Endothelial cell of umbilical vein (primary cell): ENCODE measurements at regions not wholly inside any gene's neighbourhood (a gene's known extent, or its start where the extent isn't known, plus 50 kb on each side); places are given as distances from the start of the nearest gene placed in this dataset.

Source experiments
- BruUV-seq: library from RNA; stranded (reverse); fragments of 400-500 nt; replicated peaks from 2 replicates; lab custom pipeline; 2021; lab: Mats Ljungman, UMichigan
- CTCF ChIA-PET: fragments of 300-600, 350-600 bp; sonication (Branson Sonifier 250); formaldehyde crosslinking; loops from one replicate; lab custom pipeline; 2021; ENCODE audit warnings: antibody characterized with exemption, inconsistent platforms; lab: Charles Lee
- POLR2A ChIA-PET: fragments of 300-600, 350-600 bp; sonication (Branson Sonifier 250); formaldehyde crosslinking; loops from one replicate; lab custom pipeline; 2021; ENCODE audit warnings: antibody characterized with exemption, inconsistent platforms; lab: Charles Lee
- DNase-seq: peaks from one replicate; pipeline ENCODE4 v3.0.0-alpha.2; 2011; ENCODE audit warnings: low read depth, low spot score
- FAIRE-seq: peaks from 2 replicates; lab custom pipeline; 2011; peaks lifted over from hg19 to GRCh38; lab: Jason Lieb, UNC
- H2AFZ ChIP-seq: 2 replicates; pipeline ENCODE4 v1.6.0; 2012; ENCODE audit warnings: low read depth, low read length, control low read depth, inconsistent platforms
- H3K27ac ChIP-seq: 2 replicates; pipeline ENCODE4 v1.5.1; 2011; ENCODE audit warnings: low read depth, mild to moderate bottlenecking, control low read depth, low read length, moderate library complexity; ENCODE audit not compliant: insufficient read depth
- H3K27me3 ChIP-seq, 2 experiments: 2 replicates each; pipeline versions ENCODE4 v1.6.0 to v1.6.1; 2011; ENCODE audit warnings: low read length in 2 of 2, mixed read lengths in 1 of 2; ENCODE audit not compliant: control insufficient read depth in 2 of 2, insufficient read depth in 2 of 2
- H3K36me3 ChIP-seq, 2 experiments: 2 replicates in 1 of 2; 3 replicates in 1 of 2; pipeline ENCODE4 v1.5.1; 2011; ENCODE audit warnings: low read length in 2 of 2, mild to moderate bottlenecking in 1 of 2, moderate library complexity in 1 of 2; ENCODE audit not compliant: control insufficient read depth in 2 of 2, insufficient read depth in 2 of 2; ENCODE audit errors: extremely low read depth in 1 of 2
- H3K4me1 ChIP-seq: 3 replicates; pipeline ENCODE4 v1.5.1; 2011; ENCODE audit warnings: mild to moderate bottlenecking, low read length; ENCODE audit not compliant: control insufficient read depth, insufficient read depth; ENCODE audit errors: extremely low read depth
- H3K4me2 ChIP-seq: 2 replicates; pipeline ENCODE4 v1.6.1; 2011; ENCODE audit warnings: low read length, control low read depth, mixed read lengths; ENCODE audit not compliant: insufficient read depth
- H3K4me3 ChIP-seq, 3 experiments: fragments of 200-600 bp in 1 of 3; sonication (generic), shearing (Covaris generic) in 1 of 3; replicated peaks in 1 of 3; 2 replicates each; pipeline ENCODE4 v1.5.1; 2011 to 2016; ENCODE audit warnings: control low read depth in 3 of 3, low read length in 3 of 3, mild to moderate bottlenecking in 2 of 3, inconsistent platforms in 1 of 3, low read depth in 1 of 3, moderate library complexity in 1 of 3; ENCODE audit not compliant: insufficient read depth in 1 of 3
- H3K79me2 ChIP-seq: 2 replicates; pipeline ENCODE4 v1.6.0; 2012; ENCODE audit warnings: low read length, inconsistent platforms; ENCODE audit not compliant: control insufficient read depth, insufficient read depth
- H3K9ac ChIP-seq: replicated peaks from 2 replicates; pipeline ENCODE3; 2011; ENCODE audit warnings: low read length, control low read depth; ENCODE audit not compliant: insufficient read depth; ENCODE audit errors: extremely low read depth
- H3K9me1 ChIP-seq: replicated peaks from 3 replicates; pipeline ENCODE4 v1.6.0; 2011; ENCODE audit warnings: mild to moderate bottlenecking, low read length; ENCODE audit not compliant: control insufficient read depth, insufficient read depth; ENCODE audit errors: extremely low read depth
- H3K9me3 ChIP-seq: replicated peaks from 2 replicates; pipeline ENCODE4 v1.5.1; 2012; ENCODE audit warnings: low read length, inconsistent platforms; ENCODE audit not compliant: control insufficient read depth, insufficient read depth
- H4K20me1 ChIP-seq: replicated peaks from 2 replicates; pipeline ENCODE3; 2011; ENCODE audit warnings: mild to moderate bottlenecking, low read length; ENCODE audit not compliant: control insufficient read depth, insufficient read depth; ENCODE audit errors: extremely low read depth
- EZH2 ChIP-seq: IDR thresholded peaks from 2 replicates; pipeline ENCODE4 v1.6.1; 2012; ENCODE audit warnings: borderline replicate concordance, low read depth, mild to moderate bottlenecking, moderate library complexity, low read length, inconsistent platforms; ENCODE audit not compliant: severe bottlenecking
- FOS ChIP-seq: IDR thresholded peaks from 2 replicates; pipeline ENCODE4 v1.6.1; 2011; ENCODE audit warnings: mild to moderate bottlenecking, low read length, moderate library complexity, borderline replicate concordance; ENCODE audit not compliant: insufficient read depth
- GATA2 ChIP-seq: IDR thresholded peaks from 2 replicates; pipeline ENCODE4 v1.7.0; 2011; ENCODE audit warnings: low read depth, mild to moderate bottlenecking, moderate library complexity, mixed read lengths, low read length; ENCODE audit not compliant: insufficient read length, insufficient read depth
- JUN ChIP-seq: IDR thresholded peaks from 2 replicates; pipeline ENCODE4 v1.6.1; 2011; ENCODE audit warnings: borderline replicate concordance, low read depth; ENCODE audit not compliant: insufficient read length, insufficient read depth
- MYC ChIP-seq: IDR thresholded peaks from one replicate; pipeline ENCODE4 v1.6.1; 2011; ENCODE audit warnings: mild to moderate bottlenecking, low read depth, low read length
- POLR2A ChIP-seq: IDR thresholded peaks from 2 replicates; pipeline ENCODE4 v1.6.1; 2012; ENCODE audit warnings: low read depth, mild to moderate bottlenecking, control low read depth, low read length
- POLR2AphosphoS5 ChIP-seq: IDR thresholded peaks from 2 replicates; pipeline ENCODE4 v1.6.1; 2012; ENCODE audit warnings: low read depth, mild to moderate bottlenecking, control low read depth, low read length, moderate library complexity; ENCODE audit not compliant: insufficient read depth
- dilution Hi-C: fragments of 300-500 bp; cut with MboI; formaldehyde crosslinking; loops from one replicate; pipeline ENCODE4 v1.15.0; 2019; ENCODE audit warnings: low sequenced_read_pairs; ENCODE audit not compliant: extremely low pct_ligation_motif_present
- intact Hi-C: fragments of 100-400 bp; cut with micrococcal nuclease; formaldehyde crosslinking; loops from one replicate; pipeline ENCODE4 v1.10.0; 2022
- TF ChIP-seq, protein P1 (sequence below): IDR thresholded peaks from 2 replicates; pipeline ENCODE4 v1.6.1; 2011; ENCODE audit not compliant: insufficient read depth, insufficient read length
- TF ChIP-seq, protein P2 (sequence below), 2 donors: IDR thresholded peaks; 1 replicate in 1 of 2; 2 replicates in 1 of 2; pipeline ENCODE4 v1.5.1; 2011; ENCODE audit warnings: low read length in 2 of 2, mild to moderate bottlenecking in 2 of 2, moderate library complexity in 2 of 2, control low read depth in 1 of 2, inconsistent platforms in 1 of 2, low read depth in 1 of 2; ENCODE audit not compliant: insufficient read depth in 1 of 2; ENCODE audit errors: extremely low read depth in 1 of 2

DNA sequence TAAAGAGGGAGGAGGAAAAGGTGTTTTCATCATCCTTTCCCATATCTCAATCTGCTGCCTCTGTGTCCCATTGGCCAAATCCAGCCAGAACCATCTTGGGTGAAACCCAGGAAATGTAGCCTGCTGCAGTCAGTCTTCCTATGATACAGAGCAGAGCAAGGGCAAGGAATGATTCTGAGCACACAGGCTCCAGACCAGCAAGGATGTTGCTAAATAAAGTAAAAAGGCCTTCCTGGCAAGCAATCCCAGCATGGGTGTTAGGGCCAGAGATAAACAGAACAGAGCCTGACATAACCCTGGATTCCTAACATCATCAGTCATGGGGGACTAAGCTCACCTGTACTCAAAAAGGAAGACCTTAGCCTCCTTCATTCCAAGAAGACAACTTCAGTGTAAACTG lies 90.7 kb upstream of the AGTR1 start:
- H2AFZ ChIP-seq, result no peak overlapping the region
- DNase-seq, result no peak
- no peak for FAIRE-seq
- no peaks in the 10 kb centered on the region for H3K79me2 ChIP-seq
- no peaks in the 10 kb centered on the region for H3K4me1 ChIP-seq
- no peak overlapping the region for H3K4me3 ChIP-seq
- TF ChIP-seq, protein P1, sequence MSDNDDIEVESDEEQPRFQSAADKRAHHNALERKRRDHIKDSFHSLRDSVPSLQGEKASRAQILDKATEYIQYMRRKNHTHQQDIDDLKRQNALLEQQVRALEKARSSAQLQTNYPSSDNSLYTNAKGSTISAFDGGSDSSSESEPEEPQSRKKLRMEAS, result no peak
- TF ChIP-seq FOS (no peak), POLR2AphosphoS5 (no peak), EZH2 (no peak), JUN (no peak), GATA2 (no peak), POLR2A (no peak), MYC (no peak)
- TF ChIP-seq, protein P2, sequence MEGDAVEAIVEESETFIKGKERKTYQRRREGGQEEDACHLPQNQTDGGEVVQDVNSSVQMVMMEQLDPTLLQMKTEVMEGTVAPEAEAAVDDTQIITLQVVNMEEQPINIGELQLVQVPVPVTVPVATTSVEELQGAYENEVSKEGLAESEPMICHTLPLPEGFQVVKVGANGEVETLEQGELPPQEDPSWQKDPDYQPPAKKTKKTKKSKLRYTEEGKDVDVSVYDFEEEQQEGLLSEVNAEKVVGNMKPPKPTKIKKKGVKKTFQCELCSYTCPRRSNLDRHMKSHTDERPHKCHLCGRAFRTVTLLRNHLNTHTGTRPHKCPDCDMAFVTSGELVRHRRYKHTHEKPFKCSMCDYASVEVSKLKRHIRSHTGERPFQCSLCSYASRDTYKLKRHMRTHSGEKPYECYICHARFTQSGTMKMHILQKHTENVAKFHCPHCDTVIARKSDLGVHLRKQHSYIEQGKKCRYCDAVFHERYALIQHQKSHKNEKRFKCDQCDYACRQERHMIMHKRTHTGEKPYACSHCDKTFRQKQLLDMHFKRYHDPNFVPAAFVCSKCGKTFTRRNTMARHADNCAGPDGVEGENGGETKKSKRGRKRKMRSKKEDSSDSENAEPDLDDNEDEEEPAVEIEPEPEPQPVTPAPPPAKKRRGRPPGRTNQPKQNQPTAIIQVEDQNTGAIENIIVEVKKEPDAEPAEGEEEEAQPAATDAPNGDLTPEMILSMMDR (IDR thresholded peaks at IDR 0.05; ENCODE audit: extremely low read depth in 1 of 2, insufficient read depth in 1 of 2, low read depth in 1 of 2, low read length in 2 of 2), result no peak
- H3K36me3 ChIP-seq, result no peaks in the 10 kb centered on the region
- POLR2A ChIA-PET, result no interaction called here
- H3K9me1 ChIP-seq, result no peaks in the 10 kb centered on the region
- CTCF ChIA-PET, result interaction anchor here (1.4 kb wide), 1 partner anchor 11 kb away, joined by 4 read pairs; no protein-coding TSS in a partner anchor
- no TSS peak for BruUV-seq
- no peak overlapping the region for H3K9ac ChIP-seq
- no peak overlapping the region for H3K27ac ChIP-seq
- no peak overlapping the region for H3K4me2 ChIP-seq
- H3K9me3 ChIP-seq, result no peaks in the 10 kb centered on the region
- H4K20me1 ChIP-seq, result no peaks in the 10 kb centered on the region
- H3K27me3 ChIP-seq, result no peaks in the 10 kb centered on the region
- intact Hi-C loops (no loop called here), dilution Hi-C loops (no loop called here)
